Peyer's patch (tissue), 4 donors: ENCODE measurements at regions not wholly inside any gene's neighbourhood (a gene's known extent, or its start where the extent isn't known, plus 50 kb on each side); places are given as distances from the start of the nearest gene placed in this dataset.

Source experiments
- DNase-seq, 3 donors: peaks; one replicate each; pipeline ENCODE4 v3.0.0-alpha.2; 2017 to 2019
- H3K27ac ChIP-seq, 4 donors: fragments of 200-600 bp; sonication (generic); one replicate each; pipeline ENCODE4 v1.5.1; 2016 to 2019
- H3K27me3 ChIP-seq, 2 donors: fragments of 200-600 bp; sonication (generic); one replicate each; pipeline ENCODE4 v1.5.1; 2019
- H3K36me3 ChIP-seq, 3 donors: fragments of 200-600 bp; sonication (generic); one replicate each; pipeline ENCODE4 v1.5.1; 2016 to 2019
- H3K4me1 ChIP-seq, 4 donors: fragments of 200-600 bp; sonication (generic); one replicate each; pipeline ENCODE4 v1.5.1; 2016 to 2019
- H3K4me3 ChIP-seq, 4 donors: fragments of 200-600 bp; sonication (generic); 1 replicate in 3 of 4; 2 replicates in 1 of 4; pipeline ENCODE4 v1.5.1; 2016 to 2019; ENCODE audit warnings: mild to moderate bottlenecking in 1 of 4
- H3K9me3 ChIP-seq, 4 donors: fragments of 200-600 bp; sonication (generic); one replicate each; pipeline ENCODE4 v1.5.1; 2016 to 2019; ENCODE audit warnings: mild to moderate bottlenecking in 1 of 4
- CTCF ChIP-seq, 6 experiments: fragments of 450-650 bp in 4 of 6; fragments of 200-600 bp in 2 of 6; sonication (generic) in 1 of 6; IDR thresholded peaks; one replicate each; pipeline ENCODE4 v1.5.1; 2017 to 2019; ENCODE audit warnings: antibody characterized with exemption in 6 of 6, mild to moderate bottlenecking in 3 of 6, moderate library complexity in 1 of 6
- POLR2A ChIP-seq, 2 donors: fragments of 450-650 bp; IDR thresholded peaks; one replicate each; pipeline ENCODE4 v1.5.1; 2017; ENCODE audit warnings: antibody characterized with exemption in 2 of 2, mild to moderate bottlenecking in 2 of 2, moderate library complexity in 2 of 2

DNA sequence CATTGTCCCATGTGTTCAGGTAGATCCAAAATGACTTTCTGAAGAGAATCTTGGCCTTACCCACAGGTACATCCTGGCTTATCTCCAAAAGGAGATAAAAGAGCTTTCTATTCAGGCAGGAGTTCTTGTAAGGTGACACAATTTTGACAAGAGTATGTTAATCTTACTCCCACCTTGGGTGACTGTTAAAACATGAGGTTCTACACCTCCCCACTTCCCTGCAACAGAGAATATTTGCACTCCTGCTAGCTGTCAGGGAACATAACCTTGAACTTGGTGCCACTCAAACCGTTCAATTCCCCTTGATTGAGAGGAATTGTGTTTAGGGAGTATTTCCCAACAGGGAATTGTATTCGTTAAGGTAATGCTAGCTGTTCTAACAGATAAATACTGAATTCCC lies 372.5 kb upstream of the KLHL29 start:
- no peaks in the 10 kb centered on the region for H3K4me1 ChIP-seq
- H3K27ac ChIP-seq, result no peak overlapping the region
- H3K4me3 ChIP-seq, result no peak overlapping the region
- no peaks in the 10 kb centered on the region for H3K27me3 ChIP-seq
- H3K9me3 ChIP-seq, result no peaks in the 10 kb centered on the region
- DNase-seq, result no peak
- no peaks in the 10 kb centered on the region for H3K36me3 ChIP-seq
- TF ChIP-seq CTCF (IDR thresholded peaks at IDR 0.05), result no peak
- TF ChIP-seq POLR2A (IDR thresholded peaks at IDR 0.05), result no peak

- no peak for DNase-seq
- no peaks in the 10 kb centered on the region for H3K36me3 ChIP-seq
- TF ChIP-seq POLR2A (IDR thresholded peaks at IDR 0.05) (no peak), CTCF (IDR thresholded peaks at IDR 0.05) (no peak)
- no peaks in the 10 kb centered on the region for H3K27me3 ChIP-seq
- H3K27ac ChIP-seq, result no peak overlapping the region
- H3K4me3 ChIP-seq, result no peak overlapping the region
- no peaks in the 10 kb centered on the region for H3K4me1 ChIP-seq
- H3K9me3 ChIP-seq, result no peaks in the 10 kb centered on the region
These were observed 369.3 kb upstream of the KLHL29 start for GRCh38 chr2:23015651-23016200.

DNA sequence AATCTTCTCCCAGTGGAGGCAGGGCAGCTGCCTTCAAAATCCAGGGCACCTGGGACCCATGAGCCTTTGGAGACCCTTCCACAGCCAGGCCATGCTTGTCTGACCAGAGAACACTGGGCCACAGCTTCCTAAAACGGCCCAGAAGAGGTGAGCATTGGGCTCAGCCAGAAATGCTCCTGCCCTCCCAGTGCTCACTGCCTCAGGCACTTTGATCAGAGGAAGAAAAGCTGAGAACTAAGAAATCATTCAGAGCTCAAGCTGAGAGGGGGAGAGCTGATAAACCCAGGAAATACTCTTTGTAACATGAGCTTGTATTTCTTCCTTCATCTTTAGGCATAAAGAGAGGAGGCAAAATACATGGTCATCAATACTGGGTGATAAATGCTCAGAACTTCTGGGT lies 365.5 kb upstream of the KLHL29 start:
- DNase-seq, result no peak
- Histone ChIP-seq H3K27me3 (no peaks in the 10 kb centered on the region), H3K4me1 (no peaks in the 10 kb centered on the region), H3K9me3 (no peaks in the 10 kb centered on the region), H3K27ac (no peak overlapping the region), H3K4me3 (no peak overlapping the region), H3K36me3 (no peaks in the 10 kb centered on the region)
- TF ChIP-seq CTCF (IDR thresholded peaks at IDR 0.05) (no peak), POLR2A (IDR thresholded peaks at IDR 0.05) (no peak)

DNA sequence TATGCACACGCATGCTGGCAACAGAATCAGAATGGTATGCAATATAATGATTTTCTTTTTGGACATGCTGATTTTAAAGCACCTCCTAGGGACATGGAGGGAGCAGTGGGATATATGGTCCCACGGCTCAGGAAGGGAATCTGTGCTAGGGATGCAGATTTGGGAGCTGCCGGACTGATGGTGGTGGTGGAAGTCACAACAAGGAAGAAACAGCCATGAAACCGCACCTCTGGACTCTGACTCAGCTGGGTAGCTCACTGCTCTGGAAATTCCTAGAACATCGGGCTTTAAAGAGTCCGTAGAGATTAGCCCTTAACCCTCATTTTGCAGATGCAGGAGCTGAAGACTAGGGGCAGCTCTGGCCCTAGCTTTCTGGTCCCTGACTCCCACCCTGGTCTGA lies 364.3 kb upstream of the KLHL29 start:
- Histone ChIP-seq H3K27me3 (no peaks in the 10 kb centered on the region), H3K9me3 (no peaks in the 10 kb centered on the region), H3K27ac (no peak overlapping the region), H3K36me3 (no peaks in the 10 kb centered on the region), H3K4me3 (no peak overlapping the region), H3K4me1 (no peaks in the 10 kb centered on the region)
- DNase-seq, result peak in 1 of 3 donors; percentile 57
- no peak for TF ChIP-seq POLR2A (IDR thresholded peaks at IDR 0.05)
- TF ChIP-seq CTCF (IDR thresholded peaks at IDR 0.05), result no peak

- Histone ChIP-seq H3K4me3 (no peak overlapping the region), H3K27me3 (no peaks in the 10 kb centered on the region), H3K9me3 (no peaks in the 10 kb centered on the region), H3K36me3 (no peaks in the 10 kb centered on the region), H3K27ac (no peak overlapping the region), H3K4me1 (no peaks in the 10 kb centered on the region)
- no peak for DNase-seq
- TF ChIP-seq POLR2A (IDR thresholded peaks at IDR 0.05) (no peak), CTCF (IDR thresholded peaks at IDR 0.05) (no peak)
These were observed 363.5 kb upstream of the KLHL29 start for GRCh38 chr2:23021311-23022120.
